ENCODE measurements at regions not wholly inside any gene's neighbourhood (a gene's known extent, or its start where the extent isn't known, plus 50 kb on each side); places are given as distances from the start of the nearest gene placed in this dataset.

GRCh38 chr3:83877910-83878309, 1080.9 kb upstream of the CADM2 start:
- no peak for TF ChIP-seq CTCF (IDR thresholded peaks at IDR 0.05)
- TF ChIP-seq POLR2A (IDR thresholded peaks at IDR 0.05): no peak

Measured in breast epithelium (tissue), 3 donors.